ENCODE measurements at regions not wholly inside any gene's neighbourhood (a gene's known extent, or its start where the extent isn't known, plus 50 kb on each side); places are given as distances from the start of the nearest gene placed in this dataset.

GRCh38 chr4:35649011-35649410, 595.3 kb downstream of the ARAP2 start:
- intact Hi-C loops (cut with DNase I, micrococcal nuclease), result no loop called here
- ATAC-seq, result no peak
- DNase-seq, result no peak

GRCh38 chr4:35649778-35650177, 594.5 kb downstream of the ARAP2 start:
- no peak for DNase-seq
- ATAC-seq, result no peak
- intact Hi-C loops (cut with DNase I, micrococcal nuclease), result no loop called here

GRCh38 chr4:35652197-35652596, 592.1 kb downstream of the ARAP2 start:
- ATAC-seq (no peak), DNase-seq (no peak)
- intact Hi-C loops (cut with DNase I, micrococcal nuclease), result no loop called here

- no peak for ATAC-seq
- intact Hi-C loops (cut with DNase I, micrococcal nuclease), result no loop called here
Measured at GRCh38 chr4:35653451-35653850, 590.9 kb downstream of the ARAP2 start.

GRCh38 chr4:35673137-35673536, 571.2 kb downstream of the ARAP2 start:
- ATAC-seq (no peak), DNase-seq (no peak)
- intact Hi-C loops (cut with DNase I, micrococcal nuclease), result no loop called here

More at GRCh38 chr4:35653451-35653850, 590.9 kb downstream of the ARAP2 start:
- DNase-seq, result no peak

- intact Hi-C loops (cut with DNase I, micrococcal nuclease), result no loop called here
- ATAC-seq, result no peak
- no peak for DNase-seq
Measured at GRCh38 chr4:35684755-35685154, 559.6 kb downstream of the ARAP2 start.

- DNase-seq (no peak), ATAC-seq (no peak)
- intact Hi-C loops (cut with DNase I, micrococcal nuclease), result no loop called here
Measured at GRCh38 chr4:35689870-35690269, 554.4 kb downstream of the ARAP2 start.

GRCh38 chr4:35690271-35690670, 554.0 kb downstream of the ARAP2 start:
- intact Hi-C loops (cut with DNase I, micrococcal nuclease), result no loop called here
- ATAC-seq (no peak), DNase-seq (no peak)

GRCh38 chr4:35695003-35695402, 549.3 kb downstream of the ARAP2 start:
- ATAC-seq, result no peak
- intact Hi-C loops (cut with DNase I, micrococcal nuclease), result no loop called here
- no peak for DNase-seq

- DNase-seq (no peak), ATAC-seq (no peak)
Measured at GRCh38 chr4:35695421-35695820, 548.9 kb downstream of the ARAP2 start.

GRCh38 chr4:35697210-35697736, 547.0 kb downstream of the ARAP2 start:
- ATAC-seq (no peak), DNase-seq (no peak)
- intact Hi-C loops (cut with DNase I, micrococcal nuclease), result no loop called here

More at GRCh38 chr4:35695421-35695820, 548.9 kb downstream of the ARAP2 start:
- intact Hi-C loops (cut with DNase I, micrococcal nuclease), result no loop called here

- ATAC-seq (no peak), DNase-seq (no peak)
- intact Hi-C loops (cut with DNase I, micrococcal nuclease), result no loop called here
Measured at GRCh38 chr4:35700663-35701062, 543.7 kb downstream of the ARAP2 start.

- ATAC-seq, result no peak
- DNase-seq, result no peak
- intact Hi-C loops (cut with DNase I, micrococcal nuclease), result no loop called here
Measured at GRCh38 chr4:35709080-35709479, 535.2 kb downstream of the ARAP2 start.

GRCh38 chr4:35710343-35710742, 534.0 kb downstream of the ARAP2 start:
- ATAC-seq, result no peak
- no peak for DNase-seq
- intact Hi-C loops (cut with DNase I, micrococcal nuclease), result no loop called here

- ATAC-seq (no peak), DNase-seq (no peak)
- intact Hi-C loops (cut with DNase I, micrococcal nuclease), result no loop called here
Measured at GRCh38 chr4:35711127-35711526, 533.2 kb downstream of the ARAP2 start.

GRCh38 chr4:35723973-35724372, 520.3 kb downstream of the ARAP2 start:
- DNase-seq (no peak), ATAC-seq (no peak)
- intact Hi-C loops (cut with DNase I, micrococcal nuclease), result no loop called here

- ATAC-seq, result no peak
- DNase-seq, result no peak
- intact Hi-C loops (cut with DNase I, micrococcal nuclease), result no loop called here
Measured at GRCh38 chr4:35725131-35725530, 519.2 kb downstream of the ARAP2 start.

- intact Hi-C loops (cut with DNase I, micrococcal nuclease), result no loop called here
- ATAC-seq (no peak), DNase-seq (no peak)
Measured at GRCh38 chr4:35730414-35730813, 513.9 kb downstream of the ARAP2 start.

GRCh38 chr4:35734381-35735098, 509.8 kb downstream of the ARAP2 start:
- ATAC-seq (no peak), DNase-seq (no peak)
- intact Hi-C loops (cut with DNase I, micrococcal nuclease), result no loop called here

GRCh38 chr4:35739308-35739707, 505.0 kb downstream of the ARAP2 start:
- ATAC-seq (no peak), DNase-seq (no peak)
- intact Hi-C loops (cut with DNase I, micrococcal nuclease), result no loop called here

- DNase-seq, result no peak
- no peak for ATAC-seq
- intact Hi-C loops (cut with DNase I, micrococcal nuclease), result no loop called here
Measured at GRCh38 chr4:35754047-35754446, 490.3 kb downstream of the ARAP2 start.
